ENCODE measurements at regions not wholly inside any gene's neighbourhood (a gene's known extent, or its start where the extent isn't known, plus 50 kb on each side); places are given as distances from the start of the nearest gene placed in this dataset.

GRCh38 chr3:18885612-18886011 lies 262.7 kb upstream of the KCNH8 start:
- no peak for TF ChIP-seq CTCF (IDR thresholded peaks at IDR 0.05; ENCODE audit: low read depth, low read length, missing input control)
- no peak for TF ChIP-seq TAF1 (conservative IDR thresholded peaks at IDR 0.05)
- no peak for TF ChIP-seq SP1 (IDR thresholded peaks at IDR 0.05)
- no peak for TF ChIP-seq RAD21 (IDR thresholded peaks at IDR 0.05)
- TF ChIP-seq MAX (IDR thresholded peaks at IDR 0.05) = no peak

Data from liver (tissue), 3 donors.